ENCODE measurements at regions not wholly inside any gene's neighbourhood (a gene's known extent, or its start where the extent isn't known, plus 50 kb on each side); places are given as distances from the start of the nearest gene placed in this dataset.

DNA sequence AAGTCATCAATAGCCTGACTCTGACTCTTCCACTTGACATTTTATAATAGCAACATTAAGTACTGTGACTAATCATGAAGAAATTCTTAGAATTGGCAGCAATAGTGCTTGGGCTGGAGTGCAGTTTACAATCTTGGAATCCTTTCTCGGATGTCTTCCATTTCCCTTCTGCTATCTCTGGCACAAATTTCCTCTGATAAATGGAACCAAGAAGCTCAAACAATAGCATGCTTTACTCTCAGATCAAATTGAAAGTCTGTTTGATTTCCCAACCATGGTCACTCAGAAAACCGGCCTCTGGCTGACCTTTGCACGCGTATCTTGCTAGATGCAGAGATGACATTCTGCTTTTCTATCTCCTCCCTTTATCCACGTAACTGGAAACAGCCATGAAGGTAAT, 99.0 kb upstream of the SPANXC start:
- TF ChIP-seq, protein P1, sequence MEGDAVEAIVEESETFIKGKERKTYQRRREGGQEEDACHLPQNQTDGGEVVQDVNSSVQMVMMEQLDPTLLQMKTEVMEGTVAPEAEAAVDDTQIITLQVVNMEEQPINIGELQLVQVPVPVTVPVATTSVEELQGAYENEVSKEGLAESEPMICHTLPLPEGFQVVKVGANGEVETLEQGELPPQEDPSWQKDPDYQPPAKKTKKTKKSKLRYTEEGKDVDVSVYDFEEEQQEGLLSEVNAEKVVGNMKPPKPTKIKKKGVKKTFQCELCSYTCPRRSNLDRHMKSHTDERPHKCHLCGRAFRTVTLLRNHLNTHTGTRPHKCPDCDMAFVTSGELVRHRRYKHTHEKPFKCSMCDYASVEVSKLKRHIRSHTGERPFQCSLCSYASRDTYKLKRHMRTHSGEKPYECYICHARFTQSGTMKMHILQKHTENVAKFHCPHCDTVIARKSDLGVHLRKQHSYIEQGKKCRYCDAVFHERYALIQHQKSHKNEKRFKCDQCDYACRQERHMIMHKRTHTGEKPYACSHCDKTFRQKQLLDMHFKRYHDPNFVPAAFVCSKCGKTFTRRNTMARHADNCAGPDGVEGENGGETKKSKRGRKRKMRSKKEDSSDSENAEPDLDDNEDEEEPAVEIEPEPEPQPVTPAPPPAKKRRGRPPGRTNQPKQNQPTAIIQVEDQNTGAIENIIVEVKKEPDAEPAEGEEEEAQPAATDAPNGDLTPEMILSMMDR (IDR thresholded peaks at IDR 0.05), result no peak
- TF ChIP-seq POLR2A (IDR thresholded peaks at IDR 0.05), result no peak

Data from esophagus squamous epithelium (tissue), 4 donors.